Esophagus muscularis mucosa (tissue), 3 donors: ENCODE measurements at regions not wholly inside any gene's neighbourhood (a gene's known extent, or its start where the extent isn't known, plus 50 kb on each side); places are given as distances from the start of the nearest gene placed in this dataset.

Experiments
- POLR2AphosphoS5 ChIP-seq, 2 donors: sonication (generic); formaldehyde crosslinking; IDR thresholded peaks; one replicate each; pipeline ENCODE4 v1.6.1; 2017; ENCODE audit warnings: antibody characterized with exemption in 2 of 2
- TF ChIP-seq, protein P1 (sequence below), 3 experiments: fragments of 200-600 bp in 2 of 3; fragments of 450-650 bp in 1 of 3; sonication (generic) in 2 of 3; IDR thresholded peaks; one replicate each; pipeline ENCODE4 v1.5.1; 2017 to 2019; ENCODE audit warnings: antibody characterized with exemption in 3 of 3, mild to moderate bottlenecking in 2 of 3, moderate library complexity in 1 of 3

DNA sequence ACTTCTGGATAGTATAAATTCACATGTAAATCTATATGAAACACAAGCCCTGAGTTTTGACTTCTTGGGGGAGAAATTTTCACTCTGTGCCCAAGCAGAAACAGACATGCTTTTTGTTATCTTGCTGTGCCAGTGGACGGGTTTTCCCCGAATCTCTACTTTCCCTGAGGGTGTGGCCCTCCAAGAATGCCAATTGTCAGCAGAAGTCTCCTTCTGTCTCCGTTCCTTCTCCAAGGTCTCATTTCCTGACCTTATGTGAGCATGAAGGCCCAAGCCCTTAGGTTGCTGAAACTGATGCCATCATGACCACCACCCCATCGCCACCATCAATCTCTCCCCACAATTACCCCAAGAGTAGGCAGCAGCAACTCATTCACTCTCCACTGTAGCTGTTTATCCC, 253.8 kb downstream of the XXYLT1 start:
- TF ChIP-seq, protein P1, sequence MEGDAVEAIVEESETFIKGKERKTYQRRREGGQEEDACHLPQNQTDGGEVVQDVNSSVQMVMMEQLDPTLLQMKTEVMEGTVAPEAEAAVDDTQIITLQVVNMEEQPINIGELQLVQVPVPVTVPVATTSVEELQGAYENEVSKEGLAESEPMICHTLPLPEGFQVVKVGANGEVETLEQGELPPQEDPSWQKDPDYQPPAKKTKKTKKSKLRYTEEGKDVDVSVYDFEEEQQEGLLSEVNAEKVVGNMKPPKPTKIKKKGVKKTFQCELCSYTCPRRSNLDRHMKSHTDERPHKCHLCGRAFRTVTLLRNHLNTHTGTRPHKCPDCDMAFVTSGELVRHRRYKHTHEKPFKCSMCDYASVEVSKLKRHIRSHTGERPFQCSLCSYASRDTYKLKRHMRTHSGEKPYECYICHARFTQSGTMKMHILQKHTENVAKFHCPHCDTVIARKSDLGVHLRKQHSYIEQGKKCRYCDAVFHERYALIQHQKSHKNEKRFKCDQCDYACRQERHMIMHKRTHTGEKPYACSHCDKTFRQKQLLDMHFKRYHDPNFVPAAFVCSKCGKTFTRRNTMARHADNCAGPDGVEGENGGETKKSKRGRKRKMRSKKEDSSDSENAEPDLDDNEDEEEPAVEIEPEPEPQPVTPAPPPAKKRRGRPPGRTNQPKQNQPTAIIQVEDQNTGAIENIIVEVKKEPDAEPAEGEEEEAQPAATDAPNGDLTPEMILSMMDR (IDR thresholded peaks at IDR 0.05) = no peak
- TF ChIP-seq POLR2AphosphoS5 (IDR thresholded peaks at IDR 0.05) = no peak
